ENCODE measurements at regions not wholly inside any gene's neighbourhood (a gene's known extent, or its start where the extent isn't known, plus 50 kb on each side); places are given as distances from the start of the nearest gene placed in this dataset.

- no peak for DNase-seq
These were observed 133.9 kb upstream of the SSTR4 start for GRCh38 chr20:22901164-22901563.

GRCh38 chr20:22901921-22902320 is 133.2 kb upstream of the SSTR4 start:
- no peak for DNase-seq

More at GRCh38 chr20:22901164-22901563, 133.9 kb upstream of the SSTR4 start:
- Histone ChIP-seq H3K4me3 (no peak overlapping the region), H3K36me3 (no peaks in the 10 kb centered on the region), H3K9me3 (no peaks in the 10 kb centered on the region), H3K27me3 (no peaks in the 10 kb centered on the region)

GRCh38 chr20:22904386-22904785 is 130.7 kb upstream of the SSTR4 start:
- DNase-seq: no peak
- H3K9me3 ChIP-seq: no peaks in the 10 kb centered on the region
- H3K4me3 ChIP-seq: no peak overlapping the region
- H3K36me3 ChIP-seq: no peaks in the 10 kb centered on the region
- no peaks in the 10 kb centered on the region for H3K27me3 ChIP-seq

More at GRCh38 chr20:22901921-22902320, 133.2 kb upstream of the SSTR4 start:
- Histone ChIP-seq H3K36me3 (no peaks in the 10 kb centered on the region), H3K9me3 (no peaks in the 10 kb centered on the region), H3K27me3 (no peaks in the 10 kb centered on the region), H3K4me3 (no peak overlapping the region)

- H3K27me3 ChIP-seq: no peaks in the 10 kb centered on the region
- no peak overlapping the region for H3K4me3 ChIP-seq
- peak; percentile 16 for DNase-seq
- H3K9me3 ChIP-seq: no peaks in the 10 kb centered on the region
- H3K36me3 ChIP-seq: no peaks in the 10 kb centered on the region
These were observed 130.2 kb upstream of the SSTR4 start for GRCh38 chr20:22904905-22905304.

- no peaks in the 10 kb centered on the region for H3K36me3 ChIP-seq
- DNase-seq: peak; percentile 58
- no peaks in the 10 kb centered on the region for H3K9me3 ChIP-seq
- H3K27me3 ChIP-seq: no peaks in the 10 kb centered on the region
- no peak overlapping the region for H3K4me3 ChIP-seq
These were observed 129.5 kb upstream of the SSTR4 start for GRCh38 chr20:22905658-22906057.

GRCh38 chr20:22908437-22908836 is 126.7 kb upstream of the SSTR4 start:
- Histone ChIP-seq H3K4me3 (no peak overlapping the region), H3K36me3 (no peaks in the 10 kb centered on the region), H3K9me3 (no peaks in the 10 kb centered on the region), H3K27me3 (no peaks in the 10 kb centered on the region)
- no peak for DNase-seq

- H3K4me3 ChIP-seq: no peak overlapping the region
- no peak for DNase-seq
- H3K9me3 ChIP-seq: no peaks in the 10 kb centered on the region
- no peaks in the 10 kb centered on the region for H3K36me3 ChIP-seq
- no peaks in the 10 kb centered on the region for H3K27me3 ChIP-seq
These were observed 126.2 kb upstream of the SSTR4 start for GRCh38 chr20:22908944-22909343.

GRCh38 chr20:22909436-22909835 is 125.7 kb upstream of the SSTR4 start:
- Histone ChIP-seq H3K27me3 (no peaks in the 10 kb centered on the region), H3K9me3 (no peaks in the 10 kb centered on the region), H3K36me3 (no peaks in the 10 kb centered on the region), H3K4me3 (no peak overlapping the region)
- DNase-seq: no peak

- no peaks in the 10 kb centered on the region for H3K36me3 ChIP-seq
These were observed 124.7 kb upstream of the SSTR4 start for GRCh38 chr20:22910287-22910852.

GRCh38 chr20:22914291-22914690 is 120.8 kb upstream of the SSTR4 start:
- no peak for DNase-seq
- no peaks in the 10 kb centered on the region for H3K27me3 ChIP-seq
- no peak overlapping the region for H3K4me3 ChIP-seq
- no peaks in the 10 kb centered on the region for H3K9me3 ChIP-seq
- H3K36me3 ChIP-seq: no peaks in the 10 kb centered on the region

More at GRCh38 chr20:22910287-22910852, 124.7 kb upstream of the SSTR4 start:
- DNase-seq: no peak
- H3K9me3 ChIP-seq: no peaks in the 10 kb centered on the region
- no peaks in the 10 kb centered on the region for H3K27me3 ChIP-seq
- H3K4me3 ChIP-seq: no peak overlapping the region

- H3K9me3 ChIP-seq: no peaks in the 10 kb centered on the region
- H3K36me3 ChIP-seq: no peaks in the 10 kb centered on the region
- H3K4me3 ChIP-seq: no peak overlapping the region
- no peak for DNase-seq
- no peaks in the 10 kb centered on the region for H3K27me3 ChIP-seq
These were observed 119.6 kb upstream of the SSTR4 start for GRCh38 chr20:22915512-22915911.

- no peaks in the 10 kb centered on the region for H3K36me3 ChIP-seq
These were observed 118.9 kb upstream of the SSTR4 start for GRCh38 chr20:22916021-22916842.

GRCh38 chr20:22918286-22918983 is 116.7 kb upstream of the SSTR4 start:
- Histone ChIP-seq H3K4me3 (no peak overlapping the region), H3K36me3 (no peaks in the 10 kb centered on the region), H3K9me3 (no peaks in the 10 kb centered on the region), H3K27me3 (no peaks in the 10 kb centered on the region)
- no peak for DNase-seq

More at GRCh38 chr20:22916021-22916842, 118.9 kb upstream of the SSTR4 start:
- H3K27me3 ChIP-seq: no peaks in the 10 kb centered on the region
- no peaks in the 10 kb centered on the region for H3K9me3 ChIP-seq
- DNase-seq: no peak
- no peak overlapping the region for H3K4me3 ChIP-seq

GRCh38 chr20:22920898-22921297 is 114.2 kb upstream of the SSTR4 start:
- Histone ChIP-seq H3K4me3 (no peak overlapping the region), H3K9me3 (no peaks in the 10 kb centered on the region), H3K27me3 (no peaks in the 10 kb centered on the region), H3K36me3 (no peaks in the 10 kb centered on the region)
- no peak for DNase-seq

- no peaks in the 10 kb centered on the region for H3K36me3 ChIP-seq
- no peaks in the 10 kb centered on the region for H3K9me3 ChIP-seq
- DNase-seq: no peak
- no peak overlapping the region for H3K4me3 ChIP-seq
- H3K27me3 ChIP-seq: no peaks in the 10 kb centered on the region
These were observed 113.3 kb upstream of the SSTR4 start for GRCh38 chr20:22921595-22922421.

GRCh38 chr20:22922987-22923386 is 112.1 kb upstream of the SSTR4 start:
- Histone ChIP-seq H3K27me3 (no peaks in the 10 kb centered on the region), H3K36me3 (no peaks in the 10 kb centered on the region), H3K4me3 (no peak overlapping the region), H3K9me3 (no peaks in the 10 kb centered on the region)
- no peak for DNase-seq
